H1 (cell line): ENCODE measurements at regions not wholly inside any gene's neighbourhood (a gene's known extent, or its start where the extent isn't known, plus 50 kb on each side); places are given as distances from the start of the nearest gene placed in this dataset.

Experiments used
- CTCF ChIA-PET: fragments of 300-600 bp; sonication (Branson Sonifier 250); formaldehyde crosslinking; loops from one replicate; lab custom pipeline; 2021; ENCODE audit not compliant: partially characterized antibody; lab: Charles Lee
- POLR2A ChIA-PET: fragments of 300-600 bp; sonication (Branson Sonifier 250); formaldehyde crosslinking; loops from one replicate; lab custom pipeline; 2021; ENCODE audit warnings: inconsistent platforms; ENCODE audit not compliant: partially characterized antibody; lab: Charles Lee
- DNase-seq, 2 experiments: peaks; one replicate each; pipeline versions ENCODE4 v3.0.0 to v3.0.0-alpha.2; 2010 to 2022; ENCODE audit warnings: low spot score in 2 of 2, low read depth in 1 of 2, mixed read lengths in 1 of 2
- FAIRE-seq: peaks from 2 replicates; lab custom pipeline; 2011; peaks lifted over from hg19 to GRCh38; lab: Jason Lieb, UNC
- H2AFZ ChIP-seq: 2 replicates; pipeline ENCODE4 v1.8.1; 2012; ENCODE audit warnings: low read length, inconsistent platforms
- H2AK5ac ChIP-seq: 2 replicates; pipeline ENCODE4 v1.6.1; 2013; ENCODE audit warnings: low read depth, low read length
- H2BK120ac ChIP-seq: replicated peaks from 2 replicates; pipeline ENCODE3; 2013; ENCODE audit warnings: low read depth, low read length, inconsistent platforms
- H2BK12ac ChIP-seq: 2 replicates; pipeline ENCODE4 v1.6.1; 2013; ENCODE audit warnings: low read depth, low read length
- H2BK15ac ChIP-seq: 2 replicates; pipeline ENCODE4 v1.6.1; 2013; ENCODE audit warnings: low read length
- H2BK20ac ChIP-seq: 2 replicates; pipeline ENCODE4 v1.6.1; 2013; ENCODE audit warnings: low read length
- H2BK5ac ChIP-seq: 2 replicates; pipeline ENCODE4 v1.6.1; 2013; ENCODE audit warnings: low read depth, low read length
- H3K14ac ChIP-seq: 2 replicates; pipeline ENCODE4 v1.6.1; 2013; ENCODE audit warnings: inconsistent platforms; ENCODE audit not compliant: insufficient read length
- H3K18ac ChIP-seq: 2 replicates; pipeline ENCODE4 v1.6.1; 2013; ENCODE audit warnings: low read length; ENCODE audit errors: extremely low read depth
- H3K23ac ChIP-seq: 2 replicates; pipeline ENCODE4 v1.6.1; 2013; ENCODE audit warnings: inconsistent platforms; ENCODE audit not compliant: insufficient read length
- H3K23me2 ChIP-seq: 2 replicates; pipeline ENCODE4 v1.6.1; 2013; ENCODE audit warnings: low read depth, low read length
- H3K27ac ChIP-seq: 2 replicates; pipeline ENCODE4 v1.6.1; 2011; ENCODE audit warnings: low read depth, low read length, inconsistent platforms
- H3K27me3 ChIP-seq, 4 experiments: replicated peaks in 1 of 4; 1 replicate in 1 of 4; 2 replicates in 3 of 4; pipeline versions ENCODE4 v1.6.1 to v1.8.1; 2011 to 2013; ENCODE audit warnings: low read length in 3 of 4, mild to moderate bottlenecking in 3 of 4, inconsistent platforms in 2 of 4, mixed read lengths in 2 of 4, moderate library complexity in 1 of 4; ENCODE audit not compliant: control insufficient read depth in 3 of 4, insufficient read depth in 3 of 4; ENCODE audit errors: extremely low read depth in 1 of 4
- H3K36me3 ChIP-seq, 4 experiments: 2 replicates each; pipeline versions ENCODE4 v1.6.1 to v1.8.1; 2011 to 2013; ENCODE audit warnings: mild to moderate bottlenecking in 4 of 4, low read length in 3 of 4, moderate library complexity in 2 of 4, control low read depth in 1 of 4, inconsistent platforms in 1 of 4; ENCODE audit not compliant: insufficient read depth in 4 of 4, control insufficient read depth in 2 of 4
- H3K4ac ChIP-seq: replicated peaks from 2 replicates; pipeline ENCODE3; 2013; ENCODE audit warnings: low read length, low read depth, mixed read lengths, inconsistent platforms; ENCODE audit not compliant: insufficient read length
- H3K4me1 ChIP-seq, 4 experiments: replicated peaks in 1 of 4; 1 replicate in 1 of 4; 2 replicates in 3 of 4; pipeline versions ENCODE4 v1.6.1 to v1.8.1; 2011 to 2013; ENCODE audit warnings: low read length in 3 of 4, inconsistent platforms in 2 of 4, mixed read lengths in 1 of 4; ENCODE audit not compliant: insufficient read depth in 4 of 4, control insufficient read depth in 3 of 4
- H3K4me2 ChIP-seq, 2 experiments: 2 replicates each; pipeline versions ENCODE4 v1.6.1 to v1.8.1; 2011 to 2013; ENCODE audit warnings: low read depth in 2 of 2, low read length in 2 of 2, control low read depth in 1 of 2, inconsistent platforms in 1 of 2, mild to moderate bottlenecking in 1 of 2; ENCODE audit not compliant: insufficient read depth in 1 of 2
- H3K4me3 ChIP-seq, 4 experiments: fragments of 200-600, 300-600 bp in 1 of 4; sonication (generic), shearing (Covaris generic), sonication (Bioruptor Twin) in 1 of 4; 2 replicates each; pipeline versions ENCODE4 v1.5.1 to v1.8.1; 2011 to 2016; ENCODE audit warnings: low read length in 4 of 4, low read depth in 3 of 4, control low read depth in 2 of 4, inconsistent platforms in 2 of 4, mild to moderate bottlenecking in 2 of 4, mixed read lengths in 1 of 4, moderate library complexity in 1 of 4; ENCODE audit not compliant: insufficient read depth in 2 of 4; ENCODE audit errors: extremely low read depth in 1 of 4
- H3K56ac ChIP-seq: replicated peaks from 2 replicates; pipeline ENCODE3; 2013; ENCODE audit warnings: low read depth, mild to moderate bottlenecking, mixed read lengths, low read length, inconsistent platforms; ENCODE audit not compliant: insufficient read length
- H3K79me1 ChIP-seq: 2 replicates; pipeline ENCODE4 v1.6.1; 2013; ENCODE audit warnings: low read depth, low read length, control low read depth
- H3K79me2 ChIP-seq, 2 experiments: 2 replicates each; pipeline versions ENCODE4 v1.6.1 to v1.8.1; 2012 to 2013; ENCODE audit warnings: low read length in 2 of 2, mild to moderate bottlenecking in 2 of 2, inconsistent platforms in 1 of 2; ENCODE audit not compliant: insufficient read depth in 2 of 2, control insufficient read depth in 1 of 2
- H3K9ac ChIP-seq, 4 experiments: replicated peaks in 1 of 4; 1 replicate in 1 of 4; 2 replicates in 3 of 4; pipeline versions ENCODE4 v1.6.1 to v1.8.1; 2011 to 2013; ENCODE audit warnings: low read depth in 3 of 4, low read length in 3 of 4, control low read depth in 2 of 4, mild to moderate bottlenecking in 2 of 4, moderate library complexity in 2 of 4, inconsistent platforms in 1 of 4; ENCODE audit errors: extremely low read depth in 1 of 4
- H3K9me3 ChIP-seq, 2 experiments: 2 replicates each; pipeline versions ENCODE4 v1.6.1 to v1.8.1; 2012 to 2013; ENCODE audit warnings: mild to moderate bottlenecking in 2 of 2, moderate library complexity in 2 of 2, control low read depth in 1 of 2, inconsistent platforms in 1 of 2, low read depth in 1 of 2, low read length in 1 of 2, mixed read lengths in 1 of 2; ENCODE audit not compliant: insufficient read depth in 2 of 2
- H4K20me1 ChIP-seq, 2 experiments: replicated peaks in 1 of 2; 2 replicates each; pipeline versions ENCODE3 to v1.8.1; 2011 to 2013; ENCODE audit warnings: inconsistent platforms in 2 of 2, low read length in 2 of 2, mild to moderate bottlenecking in 1 of 2; ENCODE audit not compliant: insufficient read depth in 2 of 2, control insufficient read depth in 1 of 2
- H4K5ac ChIP-seq: 2 replicates; pipeline ENCODE4 v1.6.1; 2013; ENCODE audit warnings: low read length, low read depth, mixed read lengths, inconsistent platforms; ENCODE audit not compliant: insufficient read length
- H4K8ac ChIP-seq: 2 replicates; pipeline ENCODE4 v1.8.0; 2013; ENCODE audit warnings: mild to moderate bottlenecking, moderate library complexity, low read length, inconsistent platforms; ENCODE audit not compliant: insufficient read depth; ENCODE audit errors: extremely low read depth
- H4K91ac ChIP-seq: replicated peaks from 2 replicates; pipeline ENCODE3; 2013; ENCODE audit warnings: low read length, mixed read lengths, inconsistent platforms; ENCODE audit not compliant: insufficient read length
- FOSL1 ChIP-seq: IDR thresholded peaks from 2 replicates; pipeline ENCODE4 v1.6.1; 2011; ENCODE audit warnings: mild to moderate bottlenecking, low read depth, low read length, moderate library complexity; ENCODE audit not compliant: insufficient read depth
- KDM1A ChIP-seq: fragments of 200-600, 300-600 bp; sonication (generic); IDR thresholded peaks from 2 replicates; pipeline ENCODE4 v1.7.1; 2016; ENCODE audit warnings: mild to moderate bottlenecking, low read length, borderline replicate concordance
- SAP30 ChIP-seq: fragments of 300-600 bp; sonication (generic); IDR thresholded peaks from 2 replicates; pipeline ENCODE4 v1.7.1; 2012; ENCODE audit warnings: low read length, moderate library complexity, mild to moderate bottlenecking, inconsistent platforms; ENCODE audit not compliant: insufficient read depth, insufficient replicate concordance
- WGBS, 2 experiments: shearing (Covaris generic) in 1 of 2; methylation state at CpG; one replicate each; pipeline versions ENCODE4 v1.1.6 to v1.1.7; 2013 to 2015; ENCODE audit warnings: low lambda C conversion rate in 2 of 2, mixed read lengths in 2 of 2, inconsistent platforms in 1 of 2, low coverage in 1 of 2, missing lambda C conversion rate in 1 of 2; ENCODE audit not compliant: insufficient replicate concordance in 2 of 2, insufficient coverage in 1 of 2, insufficient read length in 1 of 2; ENCODE audit errors: extremely low coverage in 1 of 2, missing lambda C conversion rate in 1 of 2; 5-methylcytosine and 5-hydroxymethylcytosine counted together

GRCh38 chr17:69995476-69995875, 79.5 kb upstream of the KCNJ16 start:
- Histone ChIP-seq H3K4ac (no peak overlapping the region), H2BK5ac (no peak overlapping the region), H2AFZ (no peak overlapping the region), H4K8ac (no peak overlapping the region), H3K79me2 (no peaks in the 10 kb centered on the region), H2BK12ac (no peak overlapping the region), H3K14ac (no peak overlapping the region), H2BK20ac (no peak overlapping the region), H3K23me2 (no peaks in the 10 kb centered on the region), H2BK15ac (no peak overlapping the region), H3K9ac (no peak overlapping the region), H4K20me1 (no peaks in the 10 kb centered on the region), H4K5ac (no peak overlapping the region), H4K91ac (no peak overlapping the region), H2BK120ac (no peak overlapping the region), H3K4me3 (no peak overlapping the region), H3K36me3 (no peaks in the 10 kb centered on the region), H3K4me2 (no peak overlapping the region), H2AK5ac (no peak overlapping the region), H3K27me3 (no peaks in the 10 kb centered on the region), H3K4me1 (no peaks in the 10 kb centered on the region), H3K79me1 (no peaks in the 10 kb centered on the region), H3K9me3 (peaks cover 0 to 4% of the 10 kb centered on the region in 2 experiments; a peak in 1 of 4 replicates), H3K27ac (no peak overlapping the region), H3K18ac (no peak overlapping the region), H3K56ac (no peak overlapping the region), H3K23ac (no peak overlapping the region)
- DNase-seq (no peak), FAIRE-seq (no peak)
- POLR2A ChIA-PET, result no interaction called here
- TF ChIP-seq FOSL1, result no peak
- TF ChIP-seq SAP30, result no peak
- no peak for TF ChIP-seq KDM1A
- CTCF ChIA-PET, result no interaction called here
- 94% methylated on average over 2 of the region's 2 CpGs; no CpG with 5 or more reads in 1 of the 2 experiments for WGBS, 2 experiments
